GM12878 (cell line): ENCODE measurements at regions not wholly inside any gene's neighbourhood (a gene's known extent, or its start where the extent isn't known, plus 50 kb on each side); places are given as distances from the start of the nearest gene placed in this dataset.

Experiments used
- E2F4 ChIP-seq: IDR thresholded peaks from 2 replicates; pipeline ENCODE4 v1.6.1; 2012; ENCODE audit warnings: low read depth, low read length, improper control_type of control experiment
- JUNB ChIP-seq: IDR thresholded peaks from 2 replicates; pipeline ENCODE4 v1.6.1; 2016; ENCODE audit warnings: antibody characterized with exemption, mild to moderate bottlenecking
- PML ChIP-seq: IDR thresholded peaks from 2 replicates; pipeline ENCODE4 v1.6.1; 2012; ENCODE audit warnings: low read length, inconsistent platforms
- POLR2A ChIP-seq: IDR thresholded peaks from 2 replicates; pipeline ENCODE4 v1.6.1; 2011; ENCODE audit warnings: low read depth, mild to moderate bottlenecking, low read length
- POU2F2 ChIP-seq: IDR thresholded peaks from 3 replicates; pipeline ENCODE4 v1.6.1; 2011; ENCODE audit warnings: low read depth, mild to moderate bottlenecking, low read length, borderline replicate concordance
- RCOR1 ChIP-seq: conservative IDR thresholded peaks from 2 replicates; pipeline ENCODE4 v1.6.1; 2012; ENCODE audit warnings: low read depth, low read length, improper control_type of control experiment
- SUZ12 ChIP-seq: fragments of 200-600 bp; sonication (generic); IDR thresholded peaks from one replicate; pipeline ENCODE4 v1.6.1; 2018; ENCODE audit warnings: antibody characterized with exemption, mild to moderate bottlenecking; ENCODE audit not compliant: unreplicated experiment
- YY1 ChIP-seq: IDR thresholded peaks from 2 replicates; pipeline ENCODE4 v1.6.1; 2011; ENCODE audit warnings: low read depth, mild to moderate bottlenecking, low read length

DNA sequence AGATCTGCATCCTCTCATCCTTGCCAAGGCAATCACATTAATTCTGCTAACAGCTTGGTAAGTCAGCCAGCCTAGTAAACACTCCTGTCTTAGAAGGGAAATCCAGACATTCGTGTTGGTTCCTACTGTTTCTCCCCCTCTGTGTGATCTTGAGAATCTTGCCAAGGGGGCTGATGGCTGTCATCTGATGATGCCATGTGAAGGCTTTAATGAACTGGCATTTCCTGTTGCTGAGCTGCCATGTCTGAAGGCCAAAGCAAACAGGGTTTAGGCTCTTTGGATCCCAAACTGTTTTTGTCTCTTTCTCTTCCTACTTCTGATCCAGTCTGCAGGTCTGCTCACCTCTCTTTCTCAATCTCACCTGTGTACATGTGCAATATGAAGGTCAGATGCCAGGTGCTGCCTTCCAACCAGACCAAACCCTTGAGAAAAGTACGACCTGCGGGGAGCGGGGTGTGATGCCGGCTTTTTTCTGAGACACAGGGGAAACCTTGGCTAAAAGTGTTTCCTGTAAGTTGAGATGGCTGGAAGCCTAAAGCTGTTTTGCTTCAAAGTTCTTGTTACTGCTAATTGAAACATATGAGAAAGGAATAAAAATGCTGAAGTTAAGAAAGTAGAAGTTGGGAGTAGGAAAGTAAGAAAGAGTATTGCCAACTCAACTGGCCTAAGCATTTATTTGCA lies 532.9 kb downstream of the ANKRD50 start:
- TF ChIP-seq YY1 (no peak), JUNB (no peak), E2F4 (no peak), SUZ12 (no peak), POLR2A (no peak), POU2F2 (no peak), PML (no peak), RCOR1 (no peak)
